SK-N-MC (cell line): ENCODE measurements at regions not wholly inside any gene's neighbourhood (a gene's known extent, or its start where the extent isn't known, plus 50 kb on each side); places are given as distances from the start of the nearest gene placed in this dataset.

Experiments used
- EZH2 ChIP-seq: fragments of 200-600 bp; sonication (generic); IDR thresholded peaks from one replicate; pipeline ENCODE4 v1.6.1; 2017; ENCODE audit warnings: antibody characterized with exemption
- FOXP2 ChIP-seq: optimal IDR thresholded peaks from 2 replicates; pipeline ENCODE3; 2011; ENCODE audit warnings: mild to moderate bottlenecking, moderate library complexity; ENCODE audit not compliant: insufficient read depth; ENCODE audit errors: extremely low read length, control extremely low read depth
- POLR2AphosphoS5 ChIP-seq: IDR thresholded peaks from 2 replicates; pipeline ENCODE4 v1.6.1; 2012; ENCODE audit warnings: mild to moderate bottlenecking, low read depth, low read length, borderline replicate concordance

- TF ChIP-seq POLR2AphosphoS5 (no peak), EZH2 (no peak), FOXP2 (no peak)
These were observed 265.4 kb downstream of the CGGBP1 start for GRCh38 chr3:87793337-87793877.
